Chondrocyte (in vitro differentiated cells): ENCODE measurements at regions not wholly inside any gene's neighbourhood (a gene's known extent, or its start where the extent isn't known, plus 50 kb on each side); places are given as distances from the start of the nearest gene placed in this dataset.

Source experiments
- DNase-seq: peaks from one replicate; pipeline ENCODE4 v3.0.0; 2021; ENCODE audit warnings: mixed read lengths, low spot score
- H3K27ac Mint-ChIP-seq: one replicate; pipeline ENCODE4 v1.8.0; 2021; ENCODE audit warnings: mild to moderate bottlenecking, moderate library complexity, mixed read lengths; ENCODE audit not compliant: unreplicated experiment
- H3K27me3 Mint-ChIP-seq: 2 replicates; pipeline ENCODE4 v1.8.0; 2021; ENCODE audit warnings: low read depth, mixed read lengths
- H3K36me3 Mint-ChIP-seq: 2 replicates; pipeline ENCODE4 v1.8.0; 2021; ENCODE audit warnings: low read depth, mixed read lengths
- H3K4me1 Mint-ChIP-seq: 2 replicates; pipeline ENCODE4 v1.8.0; 2021; ENCODE audit warnings: low read depth, mild to moderate bottlenecking, mixed read lengths
- H3K4me3 Mint-ChIP-seq: one replicate; pipeline ENCODE4 v1.8.0; 2021; ENCODE audit warnings: mild to moderate bottlenecking, moderate library complexity, mixed read lengths; ENCODE audit not compliant: unreplicated experiment
- H3K9me3 Mint-ChIP-seq: 2 replicates; pipeline ENCODE4 v1.8.0; 2021; ENCODE audit warnings: low read depth, mixed read lengths
- CTCF ChIP-seq: fragments of 200-600 bp; sonication (generic); IDR thresholded peaks from 2 replicates; pipeline ENCODE4 v1.5.0; 2021; ENCODE audit warnings: antibody characterized with exemption, mild to moderate bottlenecking, moderate library complexity

GRCh38 chr5:23012842-23013241 is 159.7 kb upstream of the CDH12 start:
- DNase-seq = no peak
- Mint-ChIP-seq H3K4me1 (no peaks in the 10 kb centered on the region), H3K27ac (no peak overlapping the region), H3K36me3 (no peaks in the 10 kb centered on the region), H3K27me3 (peaks cover 12% of the 10 kb centered on the region), H3K9me3 (no peaks in the 10 kb centered on the region), H3K4me3 (no peak overlapping the region)
- no peak for TF ChIP-seq CTCF

GRCh38 chr5:23007762-23008161 is 154.6 kb upstream of the CDH12 start:
- H3K4me3 Mint-ChIP-seq = no peak overlapping the region
- H3K36me3 Mint-ChIP-seq = no peaks in the 10 kb centered on the region
- DNase-seq = no peak
- TF ChIP-seq CTCF = no peak
- H3K27me3 Mint-ChIP-seq = peaks cover 10% of the 10 kb centered on the region
- H3K4me1 Mint-ChIP-seq = no peaks in the 10 kb centered on the region
- no peaks in the 10 kb centered on the region for H3K9me3 Mint-ChIP-seq
- H3K27ac Mint-ChIP-seq = no peak overlapping the region

- Mint-ChIP-seq H3K27me3 (peaks cover 8% of the 10 kb centered on the region), H3K4me1 (no peaks in the 10 kb centered on the region), H3K4me3 (no peak overlapping the region), H3K27ac (no peak overlapping the region), H3K36me3 (no peaks in the 10 kb centered on the region), H3K9me3 (no peaks in the 10 kb centered on the region)
- DNase-seq = no peak
- no peak for TF ChIP-seq CTCF
These were observed 154.1 kb upstream of the CDH12 start for GRCh38 chr5:23007236-23007635.

GRCh38 chr5:23001120-23001519 is 148.0 kb upstream of the CDH12 start:
- no peaks in the 10 kb centered on the region for H3K9me3 Mint-ChIP-seq
- no peaks in the 10 kb centered on the region for H3K36me3 Mint-ChIP-seq
- no peaks in the 10 kb centered on the region for H3K4me1 Mint-ChIP-seq
- H3K4me3 Mint-ChIP-seq = no peak overlapping the region
- no peak for TF ChIP-seq CTCF
- no peak for DNase-seq
- H3K27me3 Mint-ChIP-seq = peaks cover 19% of the 10 kb centered on the region
- no peak overlapping the region for H3K27ac Mint-ChIP-seq

GRCh38 chr5:22998774-22999173 is 145.6 kb upstream of the CDH12 start:
- Mint-ChIP-seq H3K9me3 (no peaks in the 10 kb centered on the region), H3K27me3 (peaks cover 16% of the 10 kb centered on the region), H3K4me3 (no peak overlapping the region), H3K36me3 (no peaks in the 10 kb centered on the region), H3K27ac (no peak overlapping the region), H3K4me1 (no peaks in the 10 kb centered on the region)
- TF ChIP-seq CTCF = no peak
- DNase-seq = no peak
